BLaER1 treated with 17β-estradiol and CSF1 and Interleukin-3, amounts not matched to agents 10 nM and 100 nM (cell line): ENCODE measurements at regions not wholly inside any gene's neighbourhood (a gene's known extent, or its start where the extent isn't known, plus 50 kb on each side); places are given as distances from the start of the nearest gene placed in this dataset.
"Not testable (repeated sequence)": the region's sequence is repeated elsewhere in the genome, so short reads cannot be mapped to it uniquely, and the experiment has no call there.

Source experiments
- H3K27ac ChIP-seq, 11 experiments: shearing (Covaris generic); formaldehyde crosslinking; 2 replicates each; pipeline ENCODE4 v1.8.1; 2022
- H3K27me3 ChIP-seq, 11 experiments: shearing (Covaris generic); formaldehyde crosslinking; 2 replicates each; pipeline ENCODE4 v1.8.1; 2022
- H3K36me3 ChIP-seq, 11 experiments: shearing (Covaris generic); formaldehyde crosslinking; 2 replicates each; pipeline ENCODE4 v1.8.1; 2022
- H3K4me1 ChIP-seq, 10 experiments: shearing (Covaris generic); formaldehyde crosslinking; 2 replicates each; pipeline ENCODE4 v1.8.1; 2022
- H3K4me2 ChIP-seq, 11 experiments: shearing (Covaris generic); formaldehyde crosslinking; 2 replicates each; pipeline ENCODE4 v1.8.1; 2022
- H3K4me3 ChIP-seq, 10 experiments: shearing (Covaris generic); formaldehyde crosslinking; 2 replicates each; pipeline ENCODE4 v1.8.1; 2022
- H3K9ac ChIP-seq, 11 experiments: shearing (Covaris generic); formaldehyde crosslinking; 2 replicates each; pipeline ENCODE4 v1.8.1; 2022
- H3K9me3 ChIP-seq, 11 experiments: shearing (Covaris generic); formaldehyde crosslinking; replicated peaks in 1 of 11; 2 replicates each; pipeline ENCODE4 v1.8.1; 2022
- H4K20me1 ChIP-seq, 11 experiments: shearing (Covaris generic); formaldehyde crosslinking; 2 replicates each; pipeline ENCODE4 v1.8.1; 2022
- Cebpa-rat ChIP-seq, 11 experiments: shearing (Covaris generic); IDR thresholded peaks; 2 replicates each; pipeline ENCODE4 v1.8.1; 2022

- H3K27ac ChIP-seq, result no peak overlapping the region
- no peak overlapping the region for H3K4me3 ChIP-seq
Observed at GRCh38 chr6:140192018-140192417, 817.6 kb upstream of the CITED2 start.

GRCh38 chr6:140189263-140189662 lies 814.8 kb upstream of the CITED2 start:
- H4K20me1 ChIP-seq, H3K27me3 ChIP-seq, H3K4me2 ChIP-seq, H3K4me1 ChIP-seq, H3K27ac ChIP-seq, H3K4me3 ChIP-seq, H3K9ac ChIP-seq, H3K36me3 ChIP-seq: not testable (repeated sequence)
- peaks cover 35 to 61% (median 52%) of the 10 kb centered on the region in 11 experiments for H3K9me3 ChIP-seq

More at GRCh38 chr6:140192018-140192417, 817.6 kb upstream of the CITED2 start:
- no peak overlapping the region for H3K9ac ChIP-seq
- H3K27me3 ChIP-seq, result no peaks in the 10 kb centered on the region
- H3K36me3 ChIP-seq, result no peaks in the 10 kb centered on the region
- peaks cover 36 to 71% (median 53%) of the 10 kb centered on the region in 11 experiments for H3K9me3 ChIP-seq
- H3K4me2 ChIP-seq, result no peak overlapping the region
- H4K20me1 ChIP-seq, result no peaks in the 10 kb centered on the region
- H3K4me1 ChIP-seq, result no peaks in the 10 kb centered on the region
- TF ChIP-seq Cebpa-rat (IDR thresholded peaks at IDR 0.05), result no peak

GRCh38 chr6:140185991-140186390 lies 811.5 kb upstream of the CITED2 start:
- Histone ChIP-seq H3K27me3 (no peaks in the 10 kb centered on the region), H3K4me2 (no peak overlapping the region), H3K27ac (no peak overlapping the region), H3K9ac (no peak overlapping the region), H3K9me3 (peaks cover 3 to 28% (median 19%) of the 10 kb centered on the region in 11 experiments), H4K20me1 (no peaks in the 10 kb centered on the region), H3K36me3 (no peaks in the 10 kb centered on the region), H3K4me3 (no peak overlapping the region), H3K4me1 (no peaks in the 10 kb centered on the region)
- no peak for TF ChIP-seq Cebpa-rat (IDR thresholded peaks at IDR 0.05)

- H3K9me3 ChIP-seq, result peaks cover 0 to 14% (median 8%) of the 10 kb centered on the region in 11 experiments; a peak in 13 of 22 replicates
- TF ChIP-seq Cebpa-rat (IDR thresholded peaks at IDR 0.05), result no peak
- H3K4me3 ChIP-seq, result no peak overlapping the region
- no peaks in the 10 kb centered on the region for H3K27me3 ChIP-seq
- no peak overlapping the region for H3K4me2 ChIP-seq
- no peaks in the 10 kb centered on the region for H4K20me1 ChIP-seq
- H3K4me1 ChIP-seq, result no peaks in the 10 kb centered on the region
- no peak overlapping the region for H3K27ac ChIP-seq
- H3K36me3 ChIP-seq, result no peaks in the 10 kb centered on the region
- no peak overlapping the region for H3K9ac ChIP-seq
Observed at GRCh38 chr6:140183881-140184280, 809.4 kb upstream of the CITED2 start.

GRCh38 chr6:140182821-140183220 lies 808.4 kb upstream of the CITED2 start:
- H3K4me1 ChIP-seq, result no peaks in the 10 kb centered on the region
- no peak overlapping the region for H3K27ac ChIP-seq
- H3K4me3 ChIP-seq, result no peak overlapping the region
- H3K4me2 ChIP-seq, result no peak overlapping the region
- no peak overlapping the region for H3K9ac ChIP-seq
- H3K27me3 ChIP-seq, result no peaks in the 10 kb centered on the region
- no peaks in the 10 kb centered on the region for H3K36me3 ChIP-seq
- H3K9me3 ChIP-seq, result peaks cover 0 to 5% (median 0%) of the 10 kb centered on the region in 11 experiments; a peak in 4 of 22 replicates
- no peaks in the 10 kb centered on the region for H4K20me1 ChIP-seq
- TF ChIP-seq Cebpa-rat (IDR thresholded peaks at IDR 0.05), result no peak

GRCh38 chr6:140181876-140182275 lies 807.4 kb upstream of the CITED2 start:
- no peak overlapping the region for H3K9ac ChIP-seq
- H3K9me3 ChIP-seq, result no peaks in the 10 kb centered on the region
- no peaks in the 10 kb centered on the region for H3K27me3 ChIP-seq
- H3K36me3 ChIP-seq, result no peaks in the 10 kb centered on the region
- no peaks in the 10 kb centered on the region for H4K20me1 ChIP-seq
- TF ChIP-seq Cebpa-rat (IDR thresholded peaks at IDR 0.05), result no peak
- H3K4me3 ChIP-seq, result no peak overlapping the region
- H3K27ac ChIP-seq, result no peak overlapping the region
- H3K4me1 ChIP-seq, result no peaks in the 10 kb centered on the region
- no peak overlapping the region for H3K4me2 ChIP-seq

- no peak overlapping the region for H3K4me2 ChIP-seq
- H3K36me3 ChIP-seq, result no peaks in the 10 kb centered on the region
- no peaks in the 10 kb centered on the region for H3K27me3 ChIP-seq
- no peak overlapping the region for H3K4me3 ChIP-seq
- no peaks in the 10 kb centered on the region for H3K9me3 ChIP-seq
- no peaks in the 10 kb centered on the region for H3K4me1 ChIP-seq
- no peak overlapping the region for H3K9ac ChIP-seq
- H4K20me1 ChIP-seq, result no peaks in the 10 kb centered on the region
- H3K27ac ChIP-seq, result no peak overlapping the region
- TF ChIP-seq Cebpa-rat (IDR thresholded peaks at IDR 0.05), result no peak
Observed at GRCh38 chr6:140180306-140180705, 805.9 kb upstream of the CITED2 start.

- no peak for TF ChIP-seq Cebpa-rat (IDR thresholded peaks at IDR 0.05)
- Histone ChIP-seq H3K27me3 (no peaks in the 10 kb centered on the region), H3K9me3 (no peaks in the 10 kb centered on the region), H3K4me3 (no peak overlapping the region), H3K9ac (no peak overlapping the region), H3K4me2 (no peak overlapping the region), H3K4me1 (no peaks in the 10 kb centered on the region), H4K20me1 (no peaks in the 10 kb centered on the region), H3K27ac (no peak overlapping the region), H3K36me3 (no peaks in the 10 kb centered on the region)
Observed at GRCh38 chr6:140178935-140179334, 804.5 kb upstream of the CITED2 start.

- H3K4me3 ChIP-seq, result no peak overlapping the region
- H3K4me2 ChIP-seq, result no peak overlapping the region
- H3K27ac ChIP-seq, result no peak overlapping the region
- no peak overlapping the region for H3K9ac ChIP-seq
- no peaks in the 10 kb centered on the region for H3K36me3 ChIP-seq
- H3K27me3 ChIP-seq, result no peaks in the 10 kb centered on the region
- no peak for TF ChIP-seq Cebpa-rat (IDR thresholded peaks at IDR 0.05)
- H3K4me1 ChIP-seq, result no peaks in the 10 kb centered on the region
- H3K9me3 ChIP-seq, result no peaks in the 10 kb centered on the region
- H4K20me1 ChIP-seq, result no peaks in the 10 kb centered on the region
Observed at GRCh38 chr6:140178520-140178919, 804.1 kb upstream of the CITED2 start.

- H3K4me2 ChIP-seq, result no peak overlapping the region
- no peak overlapping the region for H3K27ac ChIP-seq
- H4K20me1 ChIP-seq, result no peaks in the 10 kb centered on the region
- no peaks in the 10 kb centered on the region for H3K36me3 ChIP-seq
- H3K27me3 ChIP-seq, result no peaks in the 10 kb centered on the region
- peaks cover 9 to 18% (median 14%) of the 10 kb centered on the region in 11 experiments; a peak in 18 of 22 replicates for H3K9me3 ChIP-seq
- TF ChIP-seq Cebpa-rat (IDR thresholded peaks at IDR 0.05), result no peak
- no peaks in the 10 kb centered on the region for H3K4me1 ChIP-seq
- no peak overlapping the region for H3K4me3 ChIP-seq
- no peak overlapping the region for H3K9ac ChIP-seq
Observed at GRCh38 chr6:140176306-140176705, 801.9 kb upstream of the CITED2 start.
